Prostate gland (tissue), 2 donors: ENCODE measurements at regions not wholly inside any gene's neighbourhood (a gene's known extent, or its start where the extent isn't known, plus 50 kb on each side); places are given as distances from the start of the nearest gene placed in this dataset.

Experiments
- DNase-seq: peaks from one replicate; pipeline ENCODE4 v3.0.0-alpha.2; 2019; ENCODE audit warnings: low spot score
- H3K27ac ChIP-seq, 2 donors: fragments of 200-600 bp; sonication (generic); 2 replicates each; pipeline ENCODE4 v1.5.1; 2017 to 2019
- H3K27me3 ChIP-seq: fragments of 200-600 bp; sonication (generic); replicated peaks from 2 replicates; pipeline ENCODE4 v1.5.1; 2019; ENCODE audit not compliant: insufficient read depth
- H3K36me3 ChIP-seq, 2 donors: fragments of 200-600 bp; sonication (generic); 1 replicate in 1 of 2; 2 replicates in 1 of 2; pipeline versions ENCODE4 v1.5.1 to v1.8.1; 2017 to 2019
- H3K4me1 ChIP-seq: fragments of 200-600 bp; sonication (generic); replicated peaks from 2 replicates; pipeline ENCODE4 v1.5.1; 2019
- H3K4me3 ChIP-seq, 2 donors: fragments of 200-600 bp; sonication (generic); 2 replicates each; pipeline ENCODE4 v1.5.1; 2017 to 2019
- H3K9me3 ChIP-seq: fragments of 200-600 bp; sonication (generic); 2 replicates; pipeline ENCODE4 v1.5.1; 2017
- CTCF ChIP-seq, 4 experiments: fragments of 200-600 bp in 2 of 4; fragments of 450-650 bp in 2 of 4; sonication (generic) in 2 of 4; IDR thresholded peaks; 1 replicate in 3 of 4; 2 replicates in 1 of 4; pipeline ENCODE4 v1.5.1; 2016 to 2019; ENCODE audit warnings: antibody characterized with exemption in 4 of 4, mild to moderate bottlenecking in 2 of 4, moderate library complexity in 2 of 4
- POLR2A ChIP-seq: fragments of 450-650 bp; IDR thresholded peaks from one replicate; pipeline ENCODE4 v1.6.1; 2016; ENCODE audit warnings: antibody characterized with exemption, mild to moderate bottlenecking
- POLR2AphosphoS5 ChIP-seq: sonication (generic); formaldehyde crosslinking; IDR thresholded peaks from one replicate; pipeline ENCODE4 v1.6.1; 2017; ENCODE audit warnings: antibody characterized with exemption
- WGBS: methylation state at CpG from one replicate; pipeline ENCODE4 v1.1.5; 2018; 5-methylcytosine and 5-hydroxymethylcytosine counted together
- intact Hi-C: fragments of 100-400 bp; cut with DNase I; formaldehyde crosslinking; loops from one replicate; pipeline ENCODE4 v1.14.2; 2022

GRCh38 chr3:18652781-18653180 is 227.6 kb upstream of the SATB1 start:
- no peaks in the 10 kb centered on the region for H3K36me3 ChIP-seq
- no peak overlapping the region for H3K4me3 ChIP-seq
- no peak for DNase-seq
- no peak for TF ChIP-seq CTCF (IDR thresholded peaks at IDR 0.05)
- no peak for TF ChIP-seq POLR2A
- TF ChIP-seq POLR2AphosphoS5, result no peak
- 94% methylated on average over 3 of the region's 3 CpGs for WGBS
- H3K9me3 ChIP-seq, result no peaks in the 10 kb centered on the region
- H3K27ac ChIP-seq, result no peak overlapping the region
- intact Hi-C loops, result no loop called here
- no peaks in the 10 kb centered on the region for H3K4me1 ChIP-seq
- H3K27me3 ChIP-seq, result no peaks in the 10 kb centered on the region

- H3K27me3 ChIP-seq, result no peaks in the 10 kb centered on the region
- no peak for DNase-seq
- TF ChIP-seq POLR2A, result no peak
- TF ChIP-seq CTCF (IDR thresholded peaks at IDR 0.05), result no peak
- TF ChIP-seq POLR2AphosphoS5, result no peak
- H3K27ac ChIP-seq, result no peak overlapping the region
- intact Hi-C loops, result no loop called here
- no peaks in the 10 kb centered on the region for H3K9me3 ChIP-seq
- no peaks in the 10 kb centered on the region for H3K36me3 ChIP-seq
- 88% methylated on average over 5 of the region's 5 CpGs for WGBS
- no peak overlapping the region for H3K4me3 ChIP-seq
- no peaks in the 10 kb centered on the region for H3K4me1 ChIP-seq
Measured at GRCh38 chr3:18650731-18651130, 225.6 kb upstream of the SATB1 start.

GRCh38 chr3:18649666-18650363 is 224.7 kb upstream of the SATB1 start:
- no peak for TF ChIP-seq POLR2AphosphoS5
- TF ChIP-seq CTCF (IDR thresholded peaks at IDR 0.05), result no peak
- no peak for TF ChIP-seq POLR2A
- Histone ChIP-seq H3K27me3 (no peaks in the 10 kb centered on the region), H3K4me1 (no peaks in the 10 kb centered on the region), H3K9me3 (no peaks in the 10 kb centered on the region), H3K4me3 (no peak overlapping the region), H3K27ac (no peak overlapping the region), H3K36me3 (no peaks in the 10 kb centered on the region)
- WGBS, result 55% methylated on average over 4 of the region's 4 CpGs
- intact Hi-C loops, result no loop called here
- DNase-seq, result no peak

GRCh38 chr3:18648868-18649462 is 223.8 kb upstream of the SATB1 start:
- Histone ChIP-seq H3K4me1 (no peaks in the 10 kb centered on the region), H3K9me3 (no peaks in the 10 kb centered on the region), H3K4me3 (no peak overlapping the region), H3K36me3 (no peaks in the 10 kb centered on the region), H3K27ac (no peak overlapping the region), H3K27me3 (no peaks in the 10 kb centered on the region)
- intact Hi-C loops, result no loop called here
- DNase-seq, result no peak
- WGBS, result 68% methylated on average over 1 of the region's 1 CpG
- TF ChIP-seq POLR2A (no peak), CTCF (IDR thresholded peaks at IDR 0.05) (no peak), POLR2AphosphoS5 (no peak)

GRCh38 chr3:18648159-18648558 is 223.0 kb upstream of the SATB1 start:
- Histone ChIP-seq H3K4me1 (no peaks in the 10 kb centered on the region), H3K36me3 (no peaks in the 10 kb centered on the region), H3K27me3 (no peaks in the 10 kb centered on the region), H3K27ac (no peak overlapping the region), H3K4me3 (no peak overlapping the region), H3K9me3 (no peaks in the 10 kb centered on the region)
- no peak for DNase-seq
- intact Hi-C loops, result no loop called here
- TF ChIP-seq CTCF (IDR thresholded peaks at IDR 0.05) (no peak), POLR2AphosphoS5 (no peak), POLR2A (no peak)
- 86% methylated on average over 2 of the region's 2 CpGs for WGBS
